ENCODE measurements at regions not wholly inside any gene's neighbourhood (a gene's known extent, or its start where the extent isn't known, plus 50 kb on each side); places are given as distances from the start of the nearest gene placed in this dataset.

- DNase-seq, result no peak
Measured at GRCh38 chr3:166186003-166186402, 348.8 kb upstream of the BCHE start.

DNA sequence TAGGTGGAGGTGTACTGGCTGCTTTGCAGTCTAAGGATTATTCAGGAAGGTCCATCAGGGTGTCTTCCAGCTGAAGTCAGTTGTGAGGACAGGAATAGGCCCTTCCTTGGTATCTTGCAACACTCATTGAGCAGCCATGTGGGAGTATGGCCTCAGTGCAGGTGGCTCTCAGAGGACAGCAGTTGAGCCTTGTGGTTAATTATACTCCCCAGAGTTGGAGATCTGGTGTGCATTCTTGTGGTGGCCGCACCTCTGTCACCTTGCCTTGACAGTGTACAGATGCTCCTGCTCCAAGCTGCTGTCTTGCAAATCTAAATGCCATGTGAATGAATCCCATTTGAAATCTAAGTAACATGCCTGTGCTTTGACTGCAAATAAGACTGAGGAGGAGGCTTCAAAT is 339.9 kb upstream of the BCHE start:
- DNase-seq, result no peak

GRCh38 chr3:166171695-166172094 is 334.5 kb upstream of the BCHE start:
- DNase-seq, result no peak

DNA sequence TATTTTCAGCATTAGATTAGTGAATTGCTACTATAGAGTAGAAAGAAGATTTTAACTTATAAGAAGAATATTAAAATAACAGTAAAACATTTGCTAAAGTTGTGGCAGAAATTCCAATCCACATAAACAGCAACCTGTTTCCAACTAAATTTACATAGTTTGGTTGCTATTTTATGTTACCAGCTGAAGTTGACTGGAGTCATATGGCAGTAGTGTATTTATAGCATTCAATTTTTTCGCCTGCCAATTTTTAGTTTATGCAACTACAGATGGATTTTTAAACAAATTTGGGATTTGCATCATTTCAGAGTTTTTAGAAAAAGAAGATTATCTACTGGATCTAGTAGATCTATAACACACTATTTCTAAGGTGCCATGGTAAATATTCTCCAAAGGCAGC is 332.5 kb upstream of the BCHE start:
- no peak for DNase-seq

- DNase-seq, result no peak
Measured at GRCh38 chr3:166127969-166128368, 290.7 kb upstream of the BCHE start.

DNA sequence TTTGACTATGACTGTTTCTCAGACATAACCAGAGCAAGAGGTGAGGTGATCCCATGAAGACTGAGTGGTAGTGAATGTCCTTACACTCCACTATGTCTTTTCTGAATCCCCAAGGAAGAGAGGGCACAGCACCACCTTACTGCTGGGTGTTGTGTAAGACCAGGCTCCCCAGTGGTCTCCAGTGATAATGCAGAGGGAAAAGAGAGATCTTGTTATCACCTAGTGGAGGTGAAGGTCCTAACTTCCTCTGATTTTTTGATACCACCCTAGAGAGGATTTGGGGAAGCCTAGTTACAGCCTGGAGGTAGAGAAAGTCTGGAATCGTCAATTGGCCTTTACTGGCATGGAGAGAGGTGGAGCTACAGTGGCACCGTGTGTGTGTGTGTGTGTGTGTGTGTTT is 288.0 kb upstream of the BCHE start:
- no peak for DNase-seq

DNA sequence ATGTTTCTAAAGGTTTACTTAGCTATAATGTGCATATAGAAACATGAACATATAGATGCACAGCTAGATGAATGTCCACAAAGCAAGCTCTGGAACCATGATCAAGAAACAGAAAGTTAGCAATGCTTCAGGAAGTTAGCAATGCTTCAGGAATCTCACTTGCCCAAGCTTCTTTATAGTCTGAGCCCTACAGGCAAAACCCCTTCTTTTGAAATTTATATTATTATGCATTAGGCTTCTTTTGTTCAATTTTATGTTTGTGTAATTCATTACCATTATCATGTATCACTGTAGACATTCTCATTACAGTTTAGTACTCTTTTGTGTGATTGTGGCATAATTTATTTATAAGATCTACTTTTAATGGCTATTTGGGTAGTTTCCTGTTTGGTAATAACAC is 286.4 kb upstream of the BCHE start:
- no peak for DNase-seq

DNA sequence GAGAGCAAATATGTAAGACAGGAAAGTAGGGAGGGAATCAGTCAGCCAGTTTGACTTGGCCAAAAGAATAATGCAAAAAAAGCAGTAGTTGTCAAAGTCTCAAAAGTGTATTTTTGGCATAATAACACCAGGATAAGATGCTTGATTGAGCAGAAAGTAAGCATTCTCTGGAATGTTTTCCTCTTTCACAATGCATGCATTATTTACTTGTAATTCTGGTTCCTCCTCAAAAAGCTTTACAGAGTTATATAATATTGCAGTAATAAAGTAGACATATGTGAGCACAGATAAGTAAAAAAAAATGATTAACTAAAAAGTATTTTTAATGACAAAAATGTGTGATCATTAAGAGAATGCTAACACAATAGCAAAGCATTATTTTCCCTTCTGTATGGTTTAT is 285.9 kb upstream of the BCHE start:
- DNase-seq, result no peak

- DNase-seq, result no peak
Measured at GRCh38 chr3:166118049-166118448, 280.8 kb upstream of the BCHE start.

DNA sequence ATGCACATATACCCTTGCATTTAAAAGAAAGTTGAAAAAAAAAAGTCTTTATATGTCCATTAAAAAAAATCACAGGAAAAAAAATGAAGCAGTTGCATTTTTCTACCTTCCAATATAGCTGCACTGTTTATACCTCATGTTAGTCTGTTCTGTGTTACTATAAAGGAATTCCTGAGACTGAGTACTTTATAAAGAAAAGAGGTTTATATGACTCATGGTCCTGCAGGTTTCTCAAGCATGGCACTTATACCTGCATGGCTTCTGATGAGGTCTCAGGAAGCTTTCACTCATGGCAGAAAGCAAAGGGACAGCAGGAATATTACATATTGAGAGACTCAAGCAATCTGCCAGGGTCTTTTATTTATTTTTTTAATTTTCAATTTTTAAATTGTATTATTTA is 277.2 kb upstream of the BCHE start:
- DNase-seq, result no peak

GRCh38 chr3:166111562-166111961 is 274.3 kb upstream of the BCHE start:
- DNase-seq, result no peak

DNA sequence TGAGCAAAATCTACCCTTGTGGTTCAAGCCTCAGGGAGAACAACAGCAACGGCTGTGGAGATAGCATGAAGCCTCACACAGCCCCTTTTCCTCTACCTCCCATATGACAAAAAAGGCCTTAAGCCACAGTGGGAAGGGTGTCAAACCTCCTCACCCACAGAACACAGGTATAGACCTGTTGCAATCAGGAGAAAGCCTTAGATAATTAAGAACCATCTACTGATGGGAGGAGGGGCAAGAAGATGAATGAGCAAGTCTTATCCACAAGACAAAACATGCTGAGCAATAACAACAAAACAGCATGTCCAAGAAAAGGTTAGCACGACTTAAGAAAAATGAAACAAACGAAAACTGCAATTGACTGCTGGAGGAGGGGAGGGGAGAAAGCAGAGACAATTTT is 272.9 kb upstream of the BCHE start:
- no peak for DNase-seq

- no peak for DNase-seq
Measured at GRCh38 chr3:166104938-166105337, 267.7 kb upstream of the BCHE start.

DNA sequence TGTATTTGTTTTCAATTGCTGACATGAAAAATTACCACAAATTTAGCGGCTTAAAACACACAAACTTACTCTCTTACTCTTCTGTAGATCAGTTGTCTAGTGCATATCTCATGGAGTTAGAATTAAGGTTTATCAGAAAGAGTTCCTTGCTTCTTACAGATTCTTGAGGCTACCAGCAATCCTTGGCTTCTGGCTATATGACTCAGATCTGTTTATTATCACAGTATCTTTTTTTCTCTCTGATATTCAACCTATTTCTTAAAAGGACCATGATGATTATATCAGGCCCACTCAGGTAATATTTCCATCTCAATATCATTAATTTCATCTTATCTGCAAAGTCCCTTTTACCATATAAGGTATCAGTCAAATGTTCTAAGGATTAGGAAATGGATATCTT is 263.5 kb upstream of the BCHE start:
- DNase-seq, result no peak

- no peak for DNase-seq
Measured at GRCh38 chr3:166089575-166089974, 252.4 kb upstream of the BCHE start.

GRCh38 chr3:166085164-166085856 is 248.1 kb upstream of the BCHE start:
- DNase-seq, result no peak

GRCh38 chr3:166080096-166080495 is 242.9 kb upstream of the BCHE start:
- DNase-seq, result no peak

DNA sequence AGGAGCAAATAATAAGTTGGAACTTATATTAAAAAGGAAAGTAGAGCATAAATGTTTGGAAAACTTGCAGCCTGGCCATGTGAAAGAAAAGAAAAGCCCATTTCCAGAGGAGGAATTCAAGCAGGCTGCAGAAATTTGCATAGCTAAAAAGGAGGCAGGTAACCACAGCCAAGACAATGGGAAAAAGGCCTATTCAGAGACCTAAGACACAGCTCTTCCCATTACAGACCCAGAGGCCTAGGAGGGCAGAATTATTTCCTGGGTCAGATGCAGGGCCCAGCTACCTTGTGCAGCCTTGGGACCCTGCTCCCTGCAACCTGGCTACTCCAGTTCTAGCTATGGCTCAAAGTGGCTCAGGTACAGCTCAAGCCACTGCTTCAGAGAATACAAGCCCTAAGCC is 234.6 kb upstream of the BCHE start:
- no peak for DNase-seq

GRCh38 chr3:166064476-166064875 is 227.3 kb upstream of the BCHE start:
- peak; percentile 40 for DNase-seq

DNA sequence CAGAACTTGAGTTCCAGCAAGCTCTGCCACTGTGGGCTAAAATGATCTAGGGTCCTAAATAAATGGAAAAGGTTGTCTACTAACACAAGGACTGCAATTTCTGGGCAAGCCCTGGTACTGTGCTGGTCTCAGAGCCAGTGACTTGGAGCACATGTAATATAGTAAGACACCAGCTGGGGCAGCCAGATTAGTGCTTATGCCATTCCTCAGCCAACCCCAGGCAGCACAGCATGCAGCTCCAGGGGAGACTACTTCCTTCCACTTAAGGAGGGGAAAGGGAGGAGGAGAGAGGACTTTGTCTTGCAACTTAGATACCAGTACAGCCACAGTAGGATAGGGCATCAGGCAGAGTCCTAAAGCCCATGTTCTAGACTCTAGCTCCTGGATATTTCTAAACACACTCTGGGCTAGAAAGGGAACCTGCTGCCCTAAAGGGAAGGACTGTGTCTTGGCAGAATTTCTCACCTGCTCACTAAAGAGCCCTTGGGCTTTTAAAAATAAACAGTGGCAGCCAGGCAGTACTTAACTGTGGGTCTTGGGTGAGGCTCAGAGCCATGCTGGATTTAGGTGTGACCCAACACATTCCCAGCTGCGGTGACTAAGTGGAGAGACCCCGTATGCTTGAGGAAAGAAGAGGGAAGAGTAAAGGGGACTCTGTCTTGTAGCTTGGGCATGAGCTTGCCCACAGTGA is 223.7 kb upstream of the BCHE start:
- no peak for DNase-seq

DNA sequence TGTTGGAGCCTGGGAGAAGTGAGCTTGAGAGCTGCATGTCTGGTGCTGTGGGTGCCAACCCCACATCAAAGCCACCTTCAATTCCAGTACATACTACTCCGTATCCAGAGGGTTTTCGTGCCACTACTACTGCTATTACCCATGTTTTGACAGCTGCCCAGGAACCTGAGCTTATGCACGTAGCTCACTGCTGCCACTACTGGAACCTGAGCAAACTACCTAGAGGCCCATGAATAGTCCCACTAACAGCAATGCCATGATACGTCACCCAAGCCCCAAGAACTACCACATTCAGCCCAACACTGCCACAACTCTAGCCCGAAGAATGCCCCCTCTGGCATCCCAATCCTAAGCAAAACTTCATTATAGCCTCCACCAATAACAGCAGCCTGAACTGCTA is 215.2 kb upstream of the BCHE start:
- DNase-seq, result no peak

DNA sequence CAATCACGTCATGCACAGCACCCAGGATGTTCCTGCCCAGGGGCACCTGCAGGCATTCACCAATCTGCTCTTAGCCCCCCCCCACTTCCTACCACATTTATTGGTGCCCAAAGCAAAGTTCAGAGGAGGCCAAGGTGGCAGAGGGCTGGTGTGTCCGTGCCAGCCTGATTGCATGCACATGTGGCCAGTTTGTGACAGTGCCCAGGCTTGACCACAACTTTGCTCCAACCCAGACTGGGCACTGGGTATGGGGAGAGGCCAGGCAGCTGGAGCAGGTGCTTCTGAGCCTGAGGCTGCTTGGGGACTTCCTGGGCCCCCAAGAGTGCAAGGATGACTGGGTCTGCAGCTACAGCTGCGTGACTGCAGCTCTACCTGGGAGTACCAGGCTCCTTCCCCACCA is 192.3 kb upstream of the BCHE start:
- DNase-seq, result no peak

DNA sequence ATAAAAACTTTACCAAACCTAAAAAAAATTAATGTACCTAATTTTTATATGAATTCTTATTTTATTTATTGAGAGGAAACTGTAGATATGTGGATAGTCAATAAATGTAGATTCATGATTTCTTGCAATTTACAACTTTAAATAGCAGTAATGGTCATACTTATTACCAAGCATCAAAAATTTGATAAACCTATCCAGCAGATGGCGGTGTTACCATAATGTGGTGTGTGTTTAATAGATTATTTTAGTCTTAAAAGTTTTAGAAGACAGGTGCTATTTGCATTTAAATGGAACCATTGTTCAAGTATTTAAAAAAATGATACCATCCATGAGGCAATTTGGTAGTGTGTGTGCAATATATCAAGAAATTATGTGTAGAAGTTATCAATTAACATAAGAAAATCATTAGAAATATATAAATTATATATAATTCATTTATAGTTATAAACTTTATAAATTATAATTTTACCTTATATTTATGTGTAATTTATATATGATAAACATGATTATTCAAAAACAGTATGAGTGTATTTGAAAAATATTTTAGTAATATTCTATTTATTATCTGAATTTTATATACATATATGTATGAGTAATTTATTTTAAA is 176.0 kb upstream of the BCHE start:
- peak; percentile 31 for DNase-seq

DNA sequence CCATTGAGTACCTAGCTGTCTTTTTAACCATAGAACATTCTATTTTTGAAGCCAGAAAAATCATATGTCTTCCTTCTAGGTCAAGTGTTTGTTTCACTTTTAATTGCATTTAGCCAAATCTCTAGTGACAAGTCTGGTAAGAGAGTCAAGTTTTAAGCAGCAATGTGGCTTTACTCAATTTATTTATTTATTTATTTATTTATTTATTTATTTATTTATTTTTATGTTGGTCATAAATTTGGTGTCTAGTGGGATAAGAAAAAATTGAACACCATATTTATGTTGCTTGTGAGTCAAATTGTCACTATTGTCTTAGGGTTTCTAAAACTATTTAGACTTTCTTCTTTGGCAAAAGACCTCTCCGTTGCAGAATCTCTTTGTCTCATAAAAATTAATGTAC is 174.5 kb upstream of the BCHE start:
- DNase-seq, result no peak

- DNase-seq, result no peak
Measured at GRCh38 chr3:166005126-166005525, 167.9 kb upstream of the BCHE start.

Measured in NCI-H446 treated with DMSO at 0.1 percent for 48 hours (cell line).